ENCODE measurements at regions not wholly inside any gene's neighbourhood (a gene's known extent, or its start where the extent isn't known, plus 50 kb on each side); places are given as distances from the start of the nearest gene placed in this dataset.

DNA sequence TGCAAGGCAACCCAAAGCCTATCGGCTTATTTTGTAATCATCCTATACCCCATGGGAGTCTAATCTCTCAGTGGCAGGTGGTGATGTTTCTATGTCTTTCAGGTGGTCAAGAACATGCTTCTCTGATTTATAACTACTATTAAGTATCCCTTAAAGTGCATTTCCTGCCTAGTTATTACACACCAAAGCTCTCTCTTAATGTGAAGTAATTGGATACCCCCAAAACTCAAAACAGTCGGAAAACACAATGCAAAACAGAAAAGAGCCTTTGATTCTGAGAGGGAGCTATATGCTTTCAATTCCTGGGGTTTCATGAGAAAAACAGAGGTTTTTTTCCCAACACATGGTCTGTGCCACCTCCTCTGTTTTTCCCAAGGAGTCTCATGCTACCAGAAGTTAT, 416.4 kb downstream of the CSNK1G3 start:
- TF ChIP-seq, protein P1, sequence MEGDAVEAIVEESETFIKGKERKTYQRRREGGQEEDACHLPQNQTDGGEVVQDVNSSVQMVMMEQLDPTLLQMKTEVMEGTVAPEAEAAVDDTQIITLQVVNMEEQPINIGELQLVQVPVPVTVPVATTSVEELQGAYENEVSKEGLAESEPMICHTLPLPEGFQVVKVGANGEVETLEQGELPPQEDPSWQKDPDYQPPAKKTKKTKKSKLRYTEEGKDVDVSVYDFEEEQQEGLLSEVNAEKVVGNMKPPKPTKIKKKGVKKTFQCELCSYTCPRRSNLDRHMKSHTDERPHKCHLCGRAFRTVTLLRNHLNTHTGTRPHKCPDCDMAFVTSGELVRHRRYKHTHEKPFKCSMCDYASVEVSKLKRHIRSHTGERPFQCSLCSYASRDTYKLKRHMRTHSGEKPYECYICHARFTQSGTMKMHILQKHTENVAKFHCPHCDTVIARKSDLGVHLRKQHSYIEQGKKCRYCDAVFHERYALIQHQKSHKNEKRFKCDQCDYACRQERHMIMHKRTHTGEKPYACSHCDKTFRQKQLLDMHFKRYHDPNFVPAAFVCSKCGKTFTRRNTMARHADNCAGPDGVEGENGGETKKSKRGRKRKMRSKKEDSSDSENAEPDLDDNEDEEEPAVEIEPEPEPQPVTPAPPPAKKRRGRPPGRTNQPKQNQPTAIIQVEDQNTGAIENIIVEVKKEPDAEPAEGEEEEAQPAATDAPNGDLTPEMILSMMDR (IDR thresholded peaks at IDR 0.05 in 2 of 3, conservative IDR thresholded peaks at IDR 0.05 in 1 of 3; ENCODE audit: borderline replicate concordance in 1 of 3, insufficient read depth in 1 of 3, low read depth in 2 of 3, low read length in 2 of 3), result no peak
- TF ChIP-seq YY1 (IDR thresholded peaks at IDR 0.05; ENCODE audit: extremely low read depth, insufficient replicate concordance, low read depth, low read length), result no peak
- TF ChIP-seq, protein P2, sequence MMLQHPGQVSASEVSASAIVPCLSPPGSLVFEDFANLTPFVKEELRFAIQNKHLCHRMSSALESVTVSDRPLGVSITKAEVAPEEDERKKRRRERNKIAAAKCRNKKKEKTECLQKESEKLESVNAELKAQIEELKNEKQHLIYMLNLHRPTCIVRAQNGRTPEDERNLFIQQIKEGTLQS (IDR thresholded peaks at IDR 0.05), result no peak

Data from HCT116 (cell line).